Smooth muscle cell of the brain vasculature (primary cell): ENCODE measurements at regions not wholly inside any gene's neighbourhood (a gene's known extent, or its start where the extent isn't known, plus 50 kb on each side); places are given as distances from the start of the nearest gene placed in this dataset.

Experiments used
- DNase-seq: peaks from one replicate; pipeline ENCODE4 v3.0.0-alpha.2; 2012; ENCODE audit warnings: low read depth, low spot score

- no peak for DNase-seq
These were observed 94.6 kb downstream of the F11 start for GRCh38 chr4:186360551-186360950.

GRCh38 chr4:186351668-186352194, 85.7 kb downstream of the F11 start:
- DNase-seq: no peak

GRCh38 chr4:186348433-186348832, 82.4 kb downstream of the F11 start:
- DNase-seq: no peak

- DNase-seq: no peak
These were observed 81.8 kb downstream of the F11 start for GRCh38 chr4:186347743-186348142.

- no peak for DNase-seq
These were observed 79.2 kb downstream of the F11 start for GRCh38 chr4:186345184-186345583.

- no peak for DNase-seq
These were observed 76.6 kb downstream of the F11 start for GRCh38 chr4:186342582-186342981.

GRCh38 chr4:186341655-186342054, 75.7 kb downstream of the F11 start:
- no peak for DNase-seq
